IMR-90 (cell line): ENCODE measurements at regions not wholly inside any gene's neighbourhood (a gene's known extent, or its start where the extent isn't known, plus 50 kb on each side); places are given as distances from the start of the nearest gene placed in this dataset.

Experiments
- ATAC-seq: fragments of 200-7000 bp; cut with Tn5 transposase; 2 replicates; pipeline ENCODE4 v1.9.1; 2020; ENCODE audit warnings: low read depth, mild to moderate bottlenecking, moderate library complexity
- BruUV-seq: library from RNA; stranded (reverse); fragments of 400-500 nt; replicated peaks from 2 replicates; lab custom pipeline; 2021; lab: Mats Ljungman, UMichigan
- CTCF ChIA-PET: fragments of 300-600 bp; formaldehyde crosslinking; extraction: SDS; loops from one replicate; lab custom pipeline; 2021; ENCODE audit warnings: antibody characterized with exemption; lab: Yijun Ruan, JAX
- POLR2A ChIA-PET: fragments of 300-600 bp; sonication (Branson Sonifier 250); formaldehyde crosslinking; loops from one replicate; lab custom pipeline; 2022; ENCODE audit warnings: antibody characterized with exemption; ENCODE audit not compliant: unreplicated experiment; lab: Charles Lee
- DNase-seq: peaks from one replicate; pipeline ENCODE4 v3.0.0; 2013
- H2AFZ ChIP-seq: replicated peaks from 2 replicates; pipeline ENCODE3; 2013; ENCODE audit warnings: low read length, mild to moderate bottlenecking; ENCODE audit not compliant: poor library complexity
- H2AK5ac ChIP-seq: 2 replicates; pipeline ENCODE4 v1.6.1; 2013; ENCODE audit warnings: low read depth, low read length, inconsistent platforms
- H2AK9ac ChIP-seq: replicated peaks from 2 replicates; pipeline ENCODE3; 2013; ENCODE audit warnings: mild to moderate bottlenecking, low read depth, low read length, moderate library complexity; ENCODE audit not compliant: poor library complexity
- H2BK120ac ChIP-seq: 2 replicates; pipeline ENCODE4 v1.6.1; 2013; ENCODE audit warnings: low read depth, low read length, inconsistent platforms
- H2BK15ac ChIP-seq: 3 replicates; pipeline ENCODE4 v1.6.1; 2013; ENCODE audit warnings: low read depth, low read length, inconsistent platforms
- H2BK20ac ChIP-seq: 2 replicates; pipeline ENCODE4 v1.6.1; 2013; ENCODE audit warnings: low read depth, mild to moderate bottlenecking, inconsistent platforms, low read length, moderate library complexity
- H2BK5ac ChIP-seq: 2 replicates; pipeline ENCODE4 v1.6.1; 2013; ENCODE audit warnings: mild to moderate bottlenecking, low read depth, low read length, inconsistent platforms; ENCODE audit not compliant: poor library complexity, severe bottlenecking
- H3K14ac ChIP-seq: replicated peaks from 2 replicates; pipeline ENCODE4 v1.6.1; 2013; ENCODE audit warnings: low read depth, low read length, inconsistent platforms
- H3K18ac ChIP-seq: 2 replicates; pipeline ENCODE4 v1.6.1; 2013; ENCODE audit warnings: low read depth, low read length, control low read depth
- H3K23ac ChIP-seq: 2 replicates; pipeline ENCODE4 v1.6.1; 2013; ENCODE audit warnings: low read depth, low read length, inconsistent platforms
- H3K27ac ChIP-seq: 2 replicates; pipeline ENCODE4 v1.5.1; 2013; ENCODE audit warnings: mild to moderate bottlenecking, control low read depth, low read length; ENCODE audit not compliant: insufficient read depth
- H3K27me3 ChIP-seq: 2 replicates; pipeline ENCODE4 v1.6.1; 2013; ENCODE audit warnings: low read length; ENCODE audit not compliant: control insufficient read depth, insufficient read depth
- H3K36me3 ChIP-seq: 2 replicates; pipeline ENCODE4 v1.6.1; 2013; ENCODE audit warnings: low read length, mixed read lengths; ENCODE audit not compliant: control insufficient read depth, insufficient read depth
- H3K4ac ChIP-seq: 2 replicates; pipeline ENCODE4 v1.6.1; 2013; ENCODE audit warnings: low read depth, low read length, inconsistent platforms
- H3K4me1 ChIP-seq: 2 replicates; pipeline ENCODE4 v1.6.1; 2013; ENCODE audit warnings: low read length, mixed read lengths; ENCODE audit not compliant: control insufficient read depth, insufficient read depth
- H3K4me2 ChIP-seq: 2 replicates; pipeline ENCODE4 v1.6.1; 2013; ENCODE audit warnings: low read depth, mild to moderate bottlenecking, control low read depth, low read length, moderate library complexity
- H3K4me3 ChIP-seq: 2 replicates; pipeline ENCODE4 v1.5.1; 2013; ENCODE audit warnings: low read depth, mild to moderate bottlenecking, control low read depth, low read length, moderate library complexity; ENCODE audit not compliant: insufficient read depth
- H3K56ac ChIP-seq: 2 replicates; pipeline ENCODE4 v1.6.1; 2013; ENCODE audit warnings: low read length, inconsistent platforms; ENCODE audit not compliant: insufficient read depth; ENCODE audit errors: extremely low read depth
- H3K79me1 ChIP-seq, 2 experiments: 2 replicates each; pipeline ENCODE4 v1.6.1; 2013; ENCODE audit warnings: low read length in 2 of 2, inconsistent platforms in 1 of 2, low read depth in 1 of 2
- H3K9ac ChIP-seq: 2 replicates; pipeline ENCODE4 v1.6.1; 2013; ENCODE audit warnings: low read depth, low read length, control low read depth
- H3K9me1 ChIP-seq: 2 replicates; pipeline ENCODE4 v1.6.1; 2013; ENCODE audit warnings: low read length, inconsistent platforms; ENCODE audit not compliant: insufficient read depth
- H3K9me3 ChIP-seq: 2 replicates; pipeline ENCODE4 v1.6.1; 2013; ENCODE audit warnings: low read length; ENCODE audit not compliant: control insufficient read depth, insufficient read depth
- H4K20me1 ChIP-seq: 2 replicates; pipeline ENCODE4 v1.6.1; 2013; ENCODE audit warnings: low read length, inconsistent platforms; ENCODE audit not compliant: insufficient read depth
- H4K5ac ChIP-seq: 2 replicates; pipeline ENCODE4 v1.6.1; 2013; ENCODE audit warnings: mild to moderate bottlenecking, low read depth, low read length, control low read depth
- H4K8ac ChIP-seq, 2 experiments: 2 replicates each; pipeline ENCODE4 v1.6.1; 2013; ENCODE audit warnings: low read depth in 2 of 2, low read length in 2 of 2, control low read depth in 1 of 2, inconsistent platforms in 1 of 2
- H4K91ac ChIP-seq: 2 replicates; pipeline ENCODE4 v1.6.1; 2013; ENCODE audit warnings: low read depth, low read length, inconsistent platforms; ENCODE audit not compliant: insufficient read depth
- BHLHE40 ChIP-seq: fragments of 150-350 bp; IDR thresholded peaks from 2 replicates; pipeline ENCODE4 v1.6.1; 2016; ENCODE audit warnings: mild to moderate bottlenecking, low read depth, low read length
- CEBPB ChIP-seq: IDR thresholded peaks from 2 replicates; pipeline ENCODE4 v1.6.1; 2012; ENCODE audit warnings: low read depth, low read length, improper control_type of control experiment
- CHD1 ChIP-seq: IDR thresholded peaks from 2 replicates; pipeline ENCODE4 v1.6.1; 2012; ENCODE audit warnings: low read depth, low read length, improper control_type of control experiment
- ELK1 ChIP-seq: fragments of 150-350 bp; IDR thresholded peaks from 2 replicates; pipeline ENCODE4 v1.6.1; 2016; ENCODE audit warnings: low read depth, mild to moderate bottlenecking, low read length, moderate library complexity, borderline replicate concordance
- MAFK ChIP-seq: IDR thresholded peaks from 2 replicates; pipeline ENCODE4 v1.6.1; 2012; ENCODE audit warnings: low read depth, low read length, improper control_type of control experiment
- MXI1 ChIP-seq: IDR thresholded peaks from 2 replicates; pipeline ENCODE4 v1.6.1; 2012; ENCODE audit warnings: low read depth, mild to moderate bottlenecking, low read length, moderate library complexity, borderline replicate concordance
- POLR2A ChIP-seq: IDR thresholded peaks from 2 replicates; pipeline ENCODE4 v1.6.1; 2012; ENCODE audit warnings: mild to moderate bottlenecking, low read depth, low read length
- RAD21 ChIP-seq: IDR thresholded peaks from 2 replicates; pipeline ENCODE4 v1.6.1; 2012; ENCODE audit warnings: low read length, improper control_type of control experiment
- RFX5 ChIP-seq: IDR thresholded peaks from 2 replicates; pipeline ENCODE4 v1.8.0; 2012; ENCODE audit warnings: low read depth, mild to moderate bottlenecking, low read length, moderate library complexity
- USF2 ChIP-seq: fragments of 150-350 bp; IDR thresholded peaks from 2 replicates; pipeline ENCODE4 v1.6.1; 2017; ENCODE audit warnings: mild to moderate bottlenecking, antibody characterized with exemption, low read length, low read depth
- WGBS, 2 experiments: methylation state at CpG; one replicate each; pipeline versions ENCODE4 v1.1.5 to v1.1.7; 2013; ENCODE audit warnings: missing lambda C conversion rate in 2 of 2; ENCODE audit not compliant: insufficient read length in 1 of 2; ENCODE audit errors: extremely low coverage in 2 of 2; 5-methylcytosine and 5-hydroxymethylcytosine counted together
- dilution Hi-C: fragments of 300-500 bp; cut with HindIII; formaldehyde crosslinking; loops from one replicate; pipeline ENCODE4 v1.14.3; 2018; ENCODE audit warnings: low sequenced_read_pairs; ENCODE audit not compliant: unreplicated experiment
- in situ Hi-C: fragments of 300-500 bp; cut with MboI; formaldehyde crosslinking; loops from 3 replicates; pipeline ENCODE4 v1.14.3; 2019; ENCODE audit warnings: low sequenced_read_pairs, inconsistent platforms, mixed read lengths
- intact Hi-C: fragments of 100-400 bp; cut with micrococcal nuclease; formaldehyde crosslinking; loops from 2 replicates; pipeline ENCODE4 v1.10.0; 2022

- Histone ChIP-seq H3K27me3 (no peaks in the 10 kb centered on the region), H2AK5ac (no peak overlapping the region), H4K20me1 (no peaks in the 10 kb centered on the region), H3K9ac (no peak overlapping the region), H2BK120ac (no peak overlapping the region), H4K91ac (no peak overlapping the region), H3K9me3 (no peaks in the 10 kb centered on the region; the same call in 1 of the 2 replicates), H2BK5ac (no peak overlapping the region), H3K27ac (no peak overlapping the region), H3K4me1 (peaks cover 3% of the 10 kb centered on the region), H3K18ac (no peak overlapping the region), H2AFZ (no peak overlapping the region), H2BK15ac (no peak overlapping the region), H3K4me2 (no peak overlapping the region), H2AK9ac (no peak overlapping the region), H3K4ac (no peak overlapping the region), H3K36me3 (no peaks in the 10 kb centered on the region), H3K9me1 (no peaks in the 10 kb centered on the region; the same call in 1 of the 2 replicates), H2BK20ac (no peak overlapping the region), H3K56ac (no peak overlapping the region), H3K14ac (no peak overlapping the region), H3K23ac (no peak overlapping the region), H4K5ac (no peak overlapping the region), H4K8ac (no peak overlapping the region), H3K79me1 (no peaks in the 10 kb centered on the region), H3K4me3 (no peak overlapping the region)
- dilution Hi-C loops, result no loop called here
- ChIA-PET POLR2A (no interaction called here), CTCF (no interaction called here)
- TF ChIP-seq ELK1, result no peak
- TF ChIP-seq RFX5, result no peak
- no peak for TF ChIP-seq USF2
- no peak for TF ChIP-seq CHD1
- TF ChIP-seq BHLHE40, result no peak
- no peak for TF ChIP-seq MXI1
- TF ChIP-seq CEBPB, result no peak
- no peak for TF ChIP-seq MAFK
- TF ChIP-seq POLR2A, result no peak
- no peak for TF ChIP-seq RAD21
- BruUV-seq, result no TSS peak
- ATAC-seq (no peak), DNase-seq (no peak)
- WGBS, 2 experiments, result no CpG with 5 or more reads among the region's 2 CpGs
- in situ Hi-C loops, result no loop called here
- intact Hi-C loops, result no loop called here
These were observed 713.5 kb downstream of the RFPL4B start for GRCh38 chr6:113060664-113061063.
